Astrocyte (in vitro differentiated cells and primary cell): ENCODE measurements at regions not wholly inside any gene's neighbourhood (a gene's known extent, or its start where the extent isn't known, plus 50 kb on each side); places are given as distances from the start of the nearest gene placed in this dataset.

Source experiments
- EZH2 ChIP-seq: IDR thresholded peaks from 2 replicates; pipeline ENCODE4 v1.6.1; 2012; ENCODE audit warnings: mild to moderate bottlenecking, low read length, inconsistent platforms; ENCODE audit not compliant: insufficient read depth
- TF ChIP-seq, protein P1 (sequence below): IDR thresholded peaks from 2 replicates; pipeline ENCODE4 v1.5.1; 2011; ENCODE audit warnings: low read depth, mild to moderate bottlenecking, inconsistent platforms, low read length, moderate library complexity; ENCODE audit not compliant: insufficient read depth

DNA sequence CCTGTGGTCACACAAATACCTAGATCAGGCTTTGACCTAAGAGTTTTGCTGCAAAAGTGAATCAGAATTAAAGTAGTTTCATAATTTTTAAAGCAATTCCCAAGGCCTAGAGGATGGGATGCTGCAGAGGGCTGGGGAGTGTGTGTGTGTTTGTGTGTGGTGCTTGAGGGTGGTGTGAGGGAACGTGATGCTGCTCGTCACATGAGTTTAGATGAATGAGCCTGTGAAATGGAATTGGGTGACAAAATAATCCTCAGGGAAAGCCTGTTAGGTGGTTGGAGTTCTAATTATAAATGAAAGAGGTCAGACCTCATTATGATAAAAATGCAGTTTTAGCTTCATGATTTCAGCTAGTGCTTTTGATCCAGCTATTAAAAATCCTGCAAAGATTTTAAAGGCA, 87.5 kb upstream of the TMEM170B start:
- TF ChIP-seq, protein P1, sequence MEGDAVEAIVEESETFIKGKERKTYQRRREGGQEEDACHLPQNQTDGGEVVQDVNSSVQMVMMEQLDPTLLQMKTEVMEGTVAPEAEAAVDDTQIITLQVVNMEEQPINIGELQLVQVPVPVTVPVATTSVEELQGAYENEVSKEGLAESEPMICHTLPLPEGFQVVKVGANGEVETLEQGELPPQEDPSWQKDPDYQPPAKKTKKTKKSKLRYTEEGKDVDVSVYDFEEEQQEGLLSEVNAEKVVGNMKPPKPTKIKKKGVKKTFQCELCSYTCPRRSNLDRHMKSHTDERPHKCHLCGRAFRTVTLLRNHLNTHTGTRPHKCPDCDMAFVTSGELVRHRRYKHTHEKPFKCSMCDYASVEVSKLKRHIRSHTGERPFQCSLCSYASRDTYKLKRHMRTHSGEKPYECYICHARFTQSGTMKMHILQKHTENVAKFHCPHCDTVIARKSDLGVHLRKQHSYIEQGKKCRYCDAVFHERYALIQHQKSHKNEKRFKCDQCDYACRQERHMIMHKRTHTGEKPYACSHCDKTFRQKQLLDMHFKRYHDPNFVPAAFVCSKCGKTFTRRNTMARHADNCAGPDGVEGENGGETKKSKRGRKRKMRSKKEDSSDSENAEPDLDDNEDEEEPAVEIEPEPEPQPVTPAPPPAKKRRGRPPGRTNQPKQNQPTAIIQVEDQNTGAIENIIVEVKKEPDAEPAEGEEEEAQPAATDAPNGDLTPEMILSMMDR = no peak
- TF ChIP-seq EZH2 = no peak
